Activated CD4-positive, alpha-beta memory T cell treated with anti-CD3 and anti-CD28 coated beads for 36 hours (primary cell): ENCODE measurements at regions not wholly inside any gene's neighbourhood (a gene's known extent, or its start where the extent isn't known, plus 50 kb on each side); places are given as distances from the start of the nearest gene placed in this dataset.
"Not testable (repeated sequence)": the region's sequence is repeated elsewhere in the genome, so short reads cannot be mapped to it uniquely, and the experiment has no call there.

Source experiments
- CTCF ChIA-PET: fragments of 350-600 bp; sonication (Branson Sonifier 250); formaldehyde crosslinking; loops from one replicate; lab custom pipeline; 2021; ENCODE audit warnings: antibody characterized with exemption, inconsistent platforms; lab: Charles Lee
- POLR2A ChIA-PET: fragments of 350-600 bp; sonication (Branson Sonifier 250); formaldehyde crosslinking; loops from one replicate; lab custom pipeline; 2021; ENCODE audit warnings: antibody characterized with exemption; lab: Charles Lee
- DNase-seq: peaks from one replicate; pipeline ENCODE4 v3.0.0-alpha.2; 2020
- H3K27ac Mint-ChIP-seq: one replicate; pipeline ENCODE4 v1.8.0; 2021; ENCODE audit warnings: mixed read lengths
- H3K27me3 Mint-ChIP-seq: one replicate; pipeline ENCODE4 v1.8.0; 2021; ENCODE audit warnings: mixed read lengths
- H3K36me3 Mint-ChIP-seq: one replicate; pipeline ENCODE4 v1.8.0; 2021; ENCODE audit warnings: mixed read lengths
- H3K4me1 Mint-ChIP-seq: one replicate; pipeline ENCODE4 v1.8.0; 2021; ENCODE audit warnings: low read depth, mixed read lengths
- H3K4me3 Mint-ChIP-seq: one replicate; pipeline ENCODE4 v1.8.0; 2021; ENCODE audit warnings: mild to moderate bottlenecking, mixed read lengths
- H3K9me3 Mint-ChIP-seq: one replicate; pipeline ENCODE4 v1.8.0; 2021; ENCODE audit warnings: mixed read lengths
- intact Hi-C: fragments of 100-400 bp; cut with micrococcal nuclease; formaldehyde crosslinking; loops from one replicate; pipeline ENCODE4 v1.15.1; 2023

DNA sequence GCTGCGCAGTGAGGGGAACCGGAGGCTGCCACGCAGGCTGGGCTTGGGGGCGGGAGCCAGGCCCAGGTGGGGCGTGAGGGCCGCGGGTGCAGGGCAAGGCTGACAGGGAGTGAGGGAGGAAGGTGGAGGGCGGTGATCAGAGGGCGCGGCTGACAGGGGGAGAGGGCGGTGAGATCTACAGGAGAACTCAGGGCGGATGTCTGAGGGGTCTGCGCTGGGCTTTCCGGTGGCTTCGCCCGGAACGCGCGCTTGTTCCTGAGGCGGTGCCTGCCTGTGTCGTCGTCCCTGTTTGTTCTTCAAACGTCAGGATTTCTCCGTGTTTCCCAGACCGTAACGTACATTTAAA lies 248.5 kb upstream of the NPAP1 start:
- DNase-seq, CTCF ChIA-PET, H3K4me3 Mint-ChIP-seq, H3K4me1 Mint-ChIP-seq, intact Hi-C loops, H3K27ac Mint-ChIP-seq, POLR2A ChIA-PET, H3K27me3 Mint-ChIP-seq, H3K36me3 Mint-ChIP-seq, H3K9me3 Mint-ChIP-seq: not testable (repeated sequence)

DNA sequence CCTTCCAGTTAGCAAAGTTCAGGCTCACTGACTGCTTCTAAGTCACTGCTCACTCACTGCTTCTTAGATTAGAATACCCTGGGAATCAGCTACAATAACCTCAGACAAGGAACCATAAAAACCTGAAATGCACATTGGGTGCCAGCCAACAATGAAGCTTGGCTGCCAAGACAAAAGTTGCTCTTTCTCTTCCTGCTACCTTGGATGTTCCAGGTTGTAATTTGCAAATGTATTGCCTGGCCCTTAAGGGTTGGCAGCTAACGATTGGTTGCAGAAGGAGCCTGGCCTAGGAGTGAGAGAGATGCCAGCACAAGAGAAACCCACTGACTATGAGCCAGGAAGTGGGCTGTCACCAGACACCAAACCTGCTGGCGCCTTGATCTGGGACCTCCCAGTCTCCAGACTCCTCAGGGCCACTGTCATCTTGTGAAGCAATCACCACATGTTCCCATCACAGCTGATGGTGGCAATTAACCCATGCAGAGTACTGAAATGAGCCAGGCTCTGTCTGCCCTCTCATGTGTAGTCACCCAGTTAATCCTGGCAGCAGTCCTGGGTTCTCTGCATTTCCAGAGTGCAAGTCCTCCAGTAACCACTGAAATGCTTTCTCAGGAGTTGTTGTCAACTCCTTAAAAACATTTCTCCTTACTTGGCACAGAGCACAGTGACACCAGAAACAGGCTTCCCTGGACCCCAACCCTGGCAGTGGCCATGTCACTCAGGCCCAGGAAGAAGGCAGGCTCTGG lies 240.3 kb upstream of the NPAP1 start:
- POLR2A ChIA-PET, H3K4me1 Mint-ChIP-seq, intact Hi-C loops, H3K4me3 Mint-ChIP-seq, DNase-seq, CTCF ChIA-PET, H3K9me3 Mint-ChIP-seq, H3K27ac Mint-ChIP-seq, H3K36me3 Mint-ChIP-seq, H3K27me3 Mint-ChIP-seq: not testable (repeated sequence)

DNA sequence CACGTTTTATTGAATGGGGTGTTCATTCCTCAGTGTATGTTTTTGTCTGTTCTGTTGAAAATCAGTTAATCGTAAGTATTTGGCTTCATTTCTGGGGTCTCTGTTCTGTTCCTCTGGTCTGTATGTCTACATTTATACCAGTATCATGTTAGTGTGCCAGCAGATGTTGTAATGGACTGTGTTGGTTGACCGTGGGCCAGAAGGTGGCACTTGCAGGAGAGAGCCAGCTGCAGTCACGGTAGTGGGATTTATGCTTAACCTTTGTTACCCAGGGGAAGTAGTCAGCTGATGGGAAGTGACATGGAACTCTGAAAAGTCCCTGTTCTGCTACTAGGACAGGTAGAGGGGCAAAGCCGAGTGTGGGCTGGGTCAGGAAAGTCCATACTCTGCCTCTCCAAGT lies 238.3 kb upstream of the NPAP1 start:
- DNase-seq, POLR2A ChIA-PET, H3K27ac Mint-ChIP-seq, intact Hi-C loops, H3K4me1 Mint-ChIP-seq, H3K27me3 Mint-ChIP-seq, H3K9me3 Mint-ChIP-seq, H3K4me3 Mint-ChIP-seq, H3K36me3 Mint-ChIP-seq, CTCF ChIA-PET: not testable (repeated sequence)

DNA sequence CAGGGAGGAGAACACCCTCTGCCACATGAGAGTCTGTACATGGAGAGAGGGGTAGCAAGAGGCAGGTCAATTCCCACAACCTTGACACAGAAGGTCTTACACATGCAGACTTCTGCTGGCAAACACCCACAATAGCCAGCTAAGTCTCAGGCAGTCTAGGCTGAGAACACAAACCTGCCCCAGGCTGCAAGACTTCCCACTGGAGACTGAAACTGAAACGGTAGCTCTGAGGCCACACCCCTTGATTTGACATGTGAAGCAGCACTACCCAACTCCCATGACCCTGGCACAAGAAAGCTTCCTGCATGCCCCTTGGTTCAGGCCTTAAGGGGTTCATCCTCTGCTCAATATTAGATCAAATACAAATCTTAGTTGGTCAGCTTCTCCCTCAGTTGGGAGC lies 237.8 kb upstream of the NPAP1 start:
- H3K4me1 Mint-ChIP-seq, H3K27ac Mint-ChIP-seq, H3K36me3 Mint-ChIP-seq, H3K9me3 Mint-ChIP-seq, H3K4me3 Mint-ChIP-seq, DNase-seq, POLR2A ChIA-PET, H3K27me3 Mint-ChIP-seq, CTCF ChIA-PET, intact Hi-C loops: not testable (repeated sequence)

DNA sequence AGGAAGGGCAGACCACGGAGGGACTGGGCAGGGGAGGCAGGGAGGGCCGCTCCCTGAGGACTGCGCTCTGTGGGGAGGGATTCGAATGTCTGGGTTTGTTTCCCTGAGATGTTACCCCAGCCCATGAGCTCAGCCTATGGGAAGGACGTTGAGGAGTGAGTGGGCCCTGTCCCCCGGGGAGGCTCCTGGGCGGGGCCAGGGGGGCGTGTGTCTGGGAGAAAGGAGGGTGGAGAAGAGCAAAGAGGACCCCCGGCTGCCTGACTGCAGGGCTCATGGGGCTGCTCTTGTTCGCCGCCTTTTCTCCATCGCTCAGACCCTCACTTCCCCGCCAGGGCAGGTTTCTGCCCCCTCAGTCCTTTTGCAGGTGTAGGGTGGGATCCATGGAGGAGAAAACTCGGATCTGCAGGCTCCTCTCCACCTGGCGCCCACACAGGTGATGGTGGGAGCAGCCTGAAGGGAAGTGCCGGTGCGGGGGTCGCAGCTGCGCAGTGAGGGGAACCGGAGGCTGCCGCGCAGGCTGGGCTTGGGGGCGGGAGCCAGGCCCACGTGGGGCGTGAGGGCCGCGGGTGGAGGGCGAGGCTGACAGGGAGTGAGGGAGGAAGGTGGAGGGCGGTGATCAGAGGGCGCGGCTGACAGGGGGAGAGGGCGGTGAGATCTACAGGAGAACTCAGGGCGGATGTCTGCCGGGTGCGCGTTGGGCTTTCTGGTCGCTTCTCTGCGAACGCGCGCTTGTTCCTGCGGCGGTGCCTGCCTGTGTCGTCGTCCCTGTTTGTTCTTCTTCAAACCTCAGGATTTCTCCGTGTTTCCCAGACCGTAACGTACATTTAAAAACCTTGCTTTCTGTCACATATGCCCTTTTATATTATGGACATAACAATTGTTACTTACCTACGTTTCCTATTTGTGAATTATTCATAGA lies 198.2 kb upstream of the NPAP1 start:
- CTCF ChIA-PET, intact Hi-C loops, H3K27ac Mint-ChIP-seq, POLR2A ChIA-PET, H3K36me3 Mint-ChIP-seq, H3K27me3 Mint-ChIP-seq, H3K4me3 Mint-ChIP-seq, DNase-seq, H3K4me1 Mint-ChIP-seq: not testable (repeated sequence)
- H3K9me3 Mint-ChIP-seq = peaks cover 11% of the 10 kb centered on the region

DNA sequence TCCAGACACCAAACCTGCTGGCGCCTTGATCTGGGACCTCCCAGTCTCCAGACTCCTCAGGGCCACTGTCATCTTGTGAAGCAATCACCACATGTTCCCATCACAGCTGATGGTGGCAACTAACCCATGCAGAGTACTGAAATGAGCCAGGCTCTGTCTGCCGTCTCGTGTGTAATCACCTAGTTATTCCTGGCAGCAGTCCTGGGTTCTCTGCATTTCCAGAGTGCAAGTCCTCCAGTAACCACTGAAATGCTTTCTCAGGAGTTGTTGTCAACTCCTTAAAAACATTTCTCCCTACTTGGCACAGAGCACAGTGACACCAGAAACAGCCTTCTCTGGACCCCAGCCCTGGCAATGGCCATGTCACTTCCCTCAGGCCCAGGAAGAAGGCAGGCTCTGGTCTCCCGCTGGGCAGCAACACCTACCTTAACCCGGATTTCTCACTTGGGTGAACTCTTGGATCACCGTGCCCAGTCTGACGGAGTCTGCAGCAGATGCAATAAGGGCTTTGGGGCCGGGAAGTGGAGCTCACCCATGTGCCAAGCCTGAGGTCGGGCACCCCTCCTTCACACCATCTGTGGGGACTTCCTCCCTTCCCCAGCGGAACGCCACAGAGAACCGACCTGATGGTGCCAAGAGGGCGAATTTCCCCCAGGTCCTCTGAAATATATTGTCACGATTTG lies 189.5 kb upstream of the NPAP1 start:
- intact Hi-C loops, H3K27ac Mint-ChIP-seq, H3K36me3 Mint-ChIP-seq, CTCF ChIA-PET, POLR2A ChIA-PET, DNase-seq, H3K4me1 Mint-ChIP-seq, H3K27me3 Mint-ChIP-seq, H3K4me3 Mint-ChIP-seq: not testable (repeated sequence)
- peaks cover 11% of the 10 kb centered on the region for H3K9me3 Mint-ChIP-seq

DNA sequence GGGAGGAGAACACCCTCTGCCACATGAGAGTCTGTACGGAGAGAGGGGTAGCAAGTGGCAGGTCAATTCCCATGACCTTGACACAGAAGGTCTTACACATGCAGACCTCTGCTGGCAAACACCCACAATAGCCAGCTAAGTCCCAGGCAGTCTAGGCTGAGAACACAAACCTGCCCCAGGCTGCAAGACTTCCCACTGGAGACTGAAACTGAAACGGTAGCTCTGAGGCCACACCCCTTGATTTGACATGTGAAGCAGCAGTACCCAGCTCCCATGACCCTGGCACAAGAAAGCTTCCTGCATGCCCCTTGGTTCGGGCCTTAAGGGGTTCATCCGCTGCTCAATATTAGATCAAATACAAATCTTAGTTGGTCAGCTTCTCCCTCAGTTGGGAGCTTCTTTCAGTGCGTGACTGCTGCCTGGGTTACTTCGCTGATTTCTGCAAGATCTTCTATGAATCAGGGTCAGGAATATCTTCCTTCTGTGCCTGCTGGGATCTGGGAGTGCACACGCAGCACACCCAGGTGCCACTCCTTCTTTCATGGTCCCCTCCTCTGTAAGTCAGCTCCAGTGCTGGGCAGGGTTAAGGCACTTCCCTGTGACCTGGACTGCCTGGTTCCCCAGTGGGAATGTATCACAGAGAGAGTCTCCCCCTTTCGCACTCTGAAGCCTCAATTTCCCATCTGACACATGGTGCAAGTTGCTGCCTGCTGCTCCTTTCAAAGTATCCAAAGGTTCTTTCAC lies 187.2 kb upstream of the NPAP1 start:
- H3K27ac Mint-ChIP-seq, H3K9me3 Mint-ChIP-seq, DNase-seq, H3K36me3 Mint-ChIP-seq, H3K27me3 Mint-ChIP-seq, CTCF ChIA-PET, POLR2A ChIA-PET, intact Hi-C loops, H3K4me1 Mint-ChIP-seq, H3K4me3 Mint-ChIP-seq: not testable (repeated sequence)

DNA sequence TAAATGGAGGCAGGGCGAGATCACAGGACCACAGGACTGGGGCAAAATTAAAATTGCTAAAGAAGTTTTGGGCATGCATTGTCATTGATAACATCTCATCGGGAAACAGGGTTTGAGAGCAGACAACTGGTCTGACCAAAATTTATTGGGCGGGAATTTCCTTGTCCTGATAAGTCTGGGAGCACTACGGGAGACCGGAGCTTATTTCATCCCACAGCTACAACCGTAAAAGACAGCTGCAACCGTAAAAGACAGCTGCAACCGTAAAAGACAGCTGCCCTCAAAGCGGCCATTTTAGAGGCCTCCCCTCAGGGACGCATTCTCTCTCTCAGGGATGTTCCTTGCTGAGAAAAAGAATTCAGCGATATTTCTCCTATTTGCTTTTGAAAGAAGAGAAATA lies 170.4 kb upstream of the NPAP1 start:
- H3K4me3 Mint-ChIP-seq, H3K27ac Mint-ChIP-seq, CTCF ChIA-PET, intact Hi-C loops, H3K36me3 Mint-ChIP-seq, H3K9me3 Mint-ChIP-seq, H3K4me1 Mint-ChIP-seq, POLR2A ChIA-PET, H3K27me3 Mint-ChIP-seq, DNase-seq: not testable (repeated sequence)

DNA sequence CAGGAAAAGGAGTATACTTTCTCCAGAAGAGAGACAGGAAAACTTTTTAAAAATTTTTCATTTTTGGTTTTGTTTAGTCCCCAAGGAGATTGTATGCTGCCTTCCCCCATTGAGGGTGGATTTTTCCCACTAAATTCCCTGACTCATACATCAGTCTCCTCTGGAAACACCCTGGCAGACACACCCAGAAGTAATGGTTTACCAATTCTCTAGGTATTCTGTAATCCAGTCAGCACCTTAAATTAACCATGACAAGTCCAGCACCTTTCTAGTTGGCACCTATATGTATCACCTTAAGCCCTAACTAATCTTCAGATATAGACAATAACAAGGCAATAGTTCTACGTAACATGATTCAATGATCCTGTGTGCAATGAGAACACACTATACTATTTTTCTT lies 165.9 kb upstream of the NPAP1 start:
- H3K27ac Mint-ChIP-seq, H3K27me3 Mint-ChIP-seq, DNase-seq, POLR2A ChIA-PET, H3K36me3 Mint-ChIP-seq, H3K4me3 Mint-ChIP-seq, CTCF ChIA-PET, intact Hi-C loops, H3K4me1 Mint-ChIP-seq: not testable (repeated sequence)
- H3K9me3 Mint-ChIP-seq = peaks cover 12% of the 10 kb centered on the region

DNA sequence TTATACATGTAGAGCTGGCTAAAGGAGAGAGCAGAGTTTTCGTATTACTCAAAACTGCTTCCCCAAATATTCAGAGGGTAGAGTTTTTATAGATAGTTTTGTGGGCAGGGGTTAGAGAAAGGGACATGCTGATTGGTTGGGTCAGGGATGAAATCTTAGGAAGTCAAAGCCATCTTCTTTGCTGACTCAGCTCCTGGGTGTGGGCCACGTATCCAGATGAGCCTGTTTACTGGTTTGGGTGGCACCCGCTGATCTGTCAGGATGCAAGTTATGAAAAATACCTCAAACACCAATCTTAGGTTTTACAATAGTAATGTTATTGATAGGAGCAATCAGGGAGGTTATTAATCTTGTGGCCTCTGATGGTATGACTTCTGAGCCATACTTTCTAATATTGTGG lies 164.0 kb upstream of the NPAP1 start:
- DNase-seq, H3K27me3 Mint-ChIP-seq, H3K4me3 Mint-ChIP-seq, H3K9me3 Mint-ChIP-seq, H3K4me1 Mint-ChIP-seq, H3K27ac Mint-ChIP-seq, intact Hi-C loops, CTCF ChIA-PET, H3K36me3 Mint-ChIP-seq, POLR2A ChIA-PET: not testable (repeated sequence)

DNA sequence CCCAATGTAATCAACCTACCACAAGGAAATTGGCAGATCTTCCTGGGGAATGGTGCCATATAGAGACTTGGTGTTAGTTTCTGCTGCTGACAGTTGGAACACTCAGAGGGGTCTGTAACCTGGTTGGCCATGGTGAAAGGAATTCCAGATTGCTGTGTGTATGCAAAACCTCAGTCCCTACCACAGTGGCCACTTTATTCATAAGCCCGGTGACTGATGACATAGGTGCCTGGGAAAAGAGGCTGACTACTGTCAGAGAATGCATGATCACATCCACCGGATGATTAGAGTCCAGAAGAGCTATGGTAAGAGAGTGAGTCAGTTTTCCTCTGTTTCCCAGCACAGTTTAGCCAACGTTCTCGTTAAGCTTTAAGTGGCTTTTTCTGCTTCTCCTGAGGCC lies 156.8 kb upstream of the NPAP1 start:
- H3K27me3 Mint-ChIP-seq, H3K9me3 Mint-ChIP-seq, H3K27ac Mint-ChIP-seq, intact Hi-C loops, CTCF ChIA-PET, H3K36me3 Mint-ChIP-seq, DNase-seq, H3K4me1 Mint-ChIP-seq, POLR2A ChIA-PET, H3K4me3 Mint-ChIP-seq: not testable (repeated sequence)

DNA sequence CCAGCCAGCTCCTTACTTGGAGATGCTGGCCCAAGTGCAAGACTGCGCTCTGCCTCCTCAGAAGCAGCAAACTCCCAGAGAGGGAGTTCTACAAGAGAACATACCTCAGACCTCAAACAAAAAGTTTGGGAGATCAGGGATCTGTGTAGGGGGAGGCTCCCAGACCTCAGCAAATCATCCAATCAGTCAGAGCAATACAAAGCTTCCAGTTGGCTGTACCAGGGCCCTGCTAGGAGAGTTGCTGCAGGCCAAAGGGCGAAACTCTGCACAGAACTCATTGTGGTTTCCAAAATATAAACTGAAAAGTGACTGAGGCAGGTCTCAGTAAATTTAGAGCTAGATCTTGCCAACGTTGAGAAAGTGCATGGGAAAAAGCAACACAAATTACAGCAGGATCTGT lies 144.3 kb upstream of the NPAP1 start:
- CTCF ChIA-PET = not testable (repeated sequence)

More for the DNA sequence above, 144.3 kb upstream of the NPAP1 start:
- peaks cover 10% of the 10 kb centered on the region for H3K9me3 Mint-ChIP-seq
- H3K4me3 Mint-ChIP-seq, H3K36me3 Mint-ChIP-seq, POLR2A ChIA-PET, H3K27ac Mint-ChIP-seq, intact Hi-C loops, H3K27me3 Mint-ChIP-seq, H3K4me1 Mint-ChIP-seq, DNase-seq: not testable (repeated sequence)
